NCI-H82 treated with DMSO at 0.1 percent for 48 hours (cell line): ENCODE measurements at regions not wholly inside any gene's neighbourhood (a gene's known extent, or its start where the extent isn't known, plus 50 kb on each side); places are given as distances from the start of the nearest gene placed in this dataset.
"Not testable (repeated sequence)": the region's sequence is repeated elsewhere in the genome, so short reads cannot be mapped to it uniquely, and the experiment has no call there.

ENCODE experiments used
- DNase-seq: peaks from one replicate; lab custom pipeline; 2025; ENCODE audit not compliant: unreplicated experiment; lab: John Stamatoyannopoulos, UW

- DNase-seq, result not testable (repeated sequence)
Observed at GRCh38 chr12:25341877-25342276, 91.1 kb upstream of the KRAS start.

DNA sequence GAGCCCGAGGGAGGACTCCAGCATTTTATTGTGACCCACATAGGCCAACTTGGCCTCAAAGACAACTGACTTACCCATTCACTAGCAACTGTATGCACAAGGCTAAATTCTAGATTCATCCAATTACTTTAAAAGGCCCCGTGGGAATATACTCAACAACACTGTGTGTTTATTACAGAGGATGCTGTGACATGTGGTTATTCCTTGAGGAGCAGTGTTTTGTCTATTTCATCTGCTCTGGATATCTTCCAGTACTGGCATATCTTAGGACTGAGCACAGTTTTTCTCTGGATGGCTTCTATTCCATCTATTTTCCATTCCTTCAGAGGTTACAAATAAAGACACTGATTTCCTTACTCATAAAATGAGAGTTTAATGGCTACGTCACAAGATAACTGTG, 87.2 kb upstream of the KRAS start:
- no peak for DNase-seq

GRCh38 chr12:25332143-25332542, 81.4 kb upstream of the KRAS start:
- DNase-seq, result no peak

DNA sequence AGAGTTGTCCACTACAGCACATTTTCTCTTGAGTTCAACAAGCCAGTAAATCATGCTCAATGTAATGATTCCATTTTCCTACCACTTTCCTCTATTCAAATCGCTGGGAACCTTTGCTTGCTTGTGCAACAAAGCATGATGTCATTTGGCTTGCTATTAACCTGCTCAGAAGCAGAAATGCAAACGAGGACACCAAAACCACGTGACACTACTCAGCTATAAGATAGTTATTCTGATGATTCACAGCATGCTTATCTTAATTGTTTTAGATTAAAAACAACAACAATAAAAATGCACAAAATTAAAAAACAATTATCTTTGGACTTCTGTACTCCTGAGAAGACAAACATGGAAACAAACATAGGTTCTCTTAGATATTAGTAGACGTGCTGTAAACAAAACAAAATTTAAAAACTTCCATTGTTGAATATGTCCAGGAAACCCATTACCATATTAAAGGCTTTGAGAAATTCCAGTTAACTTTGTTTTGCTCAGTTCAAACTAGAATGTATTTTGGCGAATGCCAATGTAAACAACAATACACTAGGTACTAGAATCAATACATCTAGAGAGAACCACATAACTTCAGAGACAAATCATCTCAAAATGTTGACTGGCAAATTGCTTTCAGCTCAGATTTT, 77.5 kb upstream of the KRAS start:
- no peak for DNase-seq

DNA sequence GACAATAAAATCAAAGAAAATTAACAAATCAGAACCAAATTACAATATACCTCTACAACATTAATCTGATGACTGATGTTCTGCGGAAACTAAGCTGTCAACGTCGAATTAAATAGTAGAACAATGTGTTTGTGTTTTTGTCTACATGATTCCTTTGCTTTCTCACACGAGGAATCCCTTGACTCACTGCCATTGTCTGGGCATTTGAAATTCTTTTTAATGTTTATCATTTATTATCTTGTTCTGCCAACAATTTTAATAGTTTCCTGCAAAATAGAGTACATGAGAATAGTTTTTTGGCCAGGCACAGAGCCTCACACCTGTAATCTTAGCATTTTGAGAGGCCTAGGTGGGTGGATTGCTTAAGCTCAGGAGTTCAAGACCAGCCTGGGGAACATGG, 76.6 kb upstream of the KRAS start:
- DNase-seq, result no peak

DNA sequence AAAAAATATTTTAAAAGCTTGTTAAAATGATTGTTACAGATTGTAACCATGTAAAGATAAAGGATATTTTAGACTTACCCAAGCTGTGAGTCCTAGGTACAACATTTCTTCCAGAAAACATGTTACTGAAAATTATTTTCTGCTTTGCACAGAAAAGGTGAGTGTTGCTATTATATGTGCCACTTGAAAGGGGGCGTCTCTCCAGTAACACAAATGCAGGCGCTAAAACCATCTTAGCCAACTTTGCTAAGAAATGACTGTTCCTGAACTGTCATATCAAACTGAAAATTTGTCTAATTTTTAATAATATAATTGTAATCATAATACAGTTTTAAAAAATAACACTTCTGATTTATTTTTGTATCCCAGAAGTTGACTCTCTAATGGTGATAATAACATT, 75.6 kb upstream of the KRAS start:
- DNase-seq, result no peak

DNA sequence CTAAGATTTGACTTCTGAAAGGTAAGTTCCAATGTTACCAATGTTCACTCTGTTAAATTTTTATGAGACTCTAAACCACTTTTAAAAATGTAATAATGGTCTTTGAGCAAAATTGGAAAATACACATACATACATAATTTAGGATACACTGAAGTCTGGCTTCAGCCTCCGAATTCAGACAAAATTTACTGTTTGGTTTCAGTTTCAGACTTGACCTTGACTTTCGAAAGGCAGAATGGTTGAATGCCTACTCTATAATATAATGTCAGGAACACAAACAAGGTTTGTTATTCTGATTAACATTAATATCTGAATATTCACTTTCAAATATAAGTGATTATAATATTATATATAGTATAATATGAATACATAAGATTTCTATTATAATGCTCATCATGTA, 74.1 kb upstream of the KRAS start:
- no peak for DNase-seq

DNA sequence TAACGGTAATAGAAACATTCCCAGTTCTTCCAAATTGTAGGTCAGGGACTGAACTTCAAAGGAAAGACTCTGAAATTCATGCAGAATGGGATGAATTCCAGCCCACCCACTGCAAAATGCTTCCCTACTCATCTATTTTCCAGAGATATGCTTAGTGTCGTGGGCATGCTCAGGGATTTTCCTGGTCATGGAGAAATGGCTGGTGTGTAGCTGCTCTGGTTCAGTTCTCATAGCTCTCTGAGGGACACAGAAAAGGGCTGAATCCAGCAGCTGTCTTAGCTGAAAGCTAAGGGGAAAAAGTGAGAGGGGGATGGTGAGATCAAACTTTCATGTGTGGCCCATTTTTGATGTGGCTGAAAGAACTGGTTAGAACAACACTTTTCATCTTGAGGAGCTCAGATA, 72.9 kb upstream of the KRAS start:
- DNase-seq, result no peak

GRCh38 chr12:25322918-25323531, 72.3 kb upstream of the KRAS start:
- no peak for DNase-seq

GRCh38 chr12:25322351-25322750, 71.6 kb upstream of the KRAS start:
- DNase-seq, result no peak

DNA sequence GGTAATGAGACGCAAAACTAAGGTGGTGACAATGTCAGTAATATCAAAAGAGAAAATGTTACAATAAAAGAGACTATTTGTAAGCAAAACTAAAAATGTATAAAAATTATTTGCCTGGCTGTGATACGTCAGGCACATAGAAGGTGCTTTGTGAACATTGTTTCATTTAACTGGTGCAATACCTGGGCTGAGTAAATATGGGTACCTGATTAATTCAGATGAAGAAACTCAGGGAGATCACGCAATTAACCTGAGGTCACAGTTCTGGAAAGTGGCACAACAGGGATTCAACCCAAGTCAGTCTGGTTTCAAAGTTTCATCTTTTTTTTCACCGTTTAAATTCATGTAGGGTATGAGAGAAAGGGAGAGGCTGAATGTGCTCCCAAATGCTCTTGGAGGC, 71.0 kb upstream of the KRAS start:
- DNase-seq, result no peak

DNA sequence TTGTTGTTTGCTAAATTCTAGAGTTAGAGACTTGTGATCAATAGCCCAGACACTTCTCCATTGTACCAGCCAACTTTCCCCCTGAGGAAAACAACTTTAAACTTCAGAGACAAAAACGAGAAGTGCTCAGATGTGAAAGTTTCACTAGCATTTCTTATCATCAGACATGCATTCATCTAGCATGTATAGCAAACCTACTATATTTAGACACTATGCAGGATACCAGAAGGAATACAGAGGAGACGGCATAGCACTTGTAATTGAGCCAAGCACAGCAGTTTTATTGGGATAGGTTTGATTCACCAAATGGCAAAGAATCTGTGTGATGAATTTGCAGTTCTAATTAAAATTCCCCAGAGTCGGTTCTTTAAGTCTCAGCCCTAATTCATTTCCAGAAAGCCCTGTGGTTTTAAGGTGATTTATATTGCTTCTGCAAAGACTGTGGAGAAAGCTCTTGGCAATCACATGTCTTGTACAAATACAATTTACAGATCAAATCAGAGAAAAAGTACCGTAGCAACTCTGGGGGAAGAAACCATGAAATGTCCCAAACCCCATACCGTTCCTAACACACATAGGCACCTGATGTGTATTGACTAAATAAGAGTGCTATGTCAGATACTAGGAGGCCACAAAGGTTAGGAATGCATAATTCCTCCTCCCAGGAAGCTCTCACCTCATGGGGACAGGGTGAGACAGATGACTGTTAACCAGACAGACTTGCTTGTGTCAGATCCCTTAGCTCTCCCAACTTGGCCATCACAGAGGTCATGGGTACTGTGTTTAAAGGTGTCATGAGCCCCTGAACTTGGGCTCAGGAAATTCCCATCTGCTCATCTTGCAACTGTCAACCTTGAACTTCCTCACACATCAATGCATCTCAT, 69.6 kb upstream of the KRAS start:
- no peak for DNase-seq

DNA sequence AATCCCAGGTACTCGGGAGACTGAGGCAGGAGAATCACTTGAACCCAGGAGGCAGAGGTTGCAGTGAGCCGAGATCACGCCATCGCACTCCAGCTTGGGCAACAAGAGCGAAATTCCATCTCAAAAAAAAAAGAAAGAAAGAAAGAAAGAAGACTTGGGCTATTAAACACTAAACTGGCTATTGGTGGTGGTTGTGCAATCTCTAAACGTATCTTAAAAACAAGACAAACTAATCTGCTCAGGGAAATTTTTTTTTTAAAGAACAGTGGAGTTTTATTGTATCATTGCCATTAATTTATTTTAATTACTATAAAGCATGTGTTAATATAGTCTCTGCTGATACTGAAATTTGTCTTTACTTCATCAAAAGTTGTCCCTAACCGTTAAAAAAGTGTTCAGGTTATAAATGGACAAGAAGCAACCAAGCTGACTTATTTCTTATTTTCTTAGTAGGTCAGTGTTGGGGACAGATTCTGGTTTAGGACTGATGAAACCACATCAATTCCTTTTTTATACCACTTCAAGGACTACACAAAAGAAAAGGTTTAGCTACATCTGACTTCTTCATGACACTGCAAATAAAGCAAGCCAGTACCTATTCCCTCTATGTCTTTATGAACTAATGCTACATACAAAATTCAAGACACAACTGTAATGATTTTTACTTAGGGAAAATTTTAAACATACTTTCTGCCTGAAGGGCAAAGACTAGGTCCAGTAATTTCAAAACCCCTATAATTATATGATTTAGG, 68.7 kb upstream of the KRAS start:
- DNase-seq, result no peak

GRCh38 chr12:25317553-25317952, 66.8 kb upstream of the KRAS start:
- DNase-seq, result no peak

- DNase-seq, result no peak
Observed at GRCh38 chr12:25315388-25315787, 64.7 kb upstream of the KRAS start.

DNA sequence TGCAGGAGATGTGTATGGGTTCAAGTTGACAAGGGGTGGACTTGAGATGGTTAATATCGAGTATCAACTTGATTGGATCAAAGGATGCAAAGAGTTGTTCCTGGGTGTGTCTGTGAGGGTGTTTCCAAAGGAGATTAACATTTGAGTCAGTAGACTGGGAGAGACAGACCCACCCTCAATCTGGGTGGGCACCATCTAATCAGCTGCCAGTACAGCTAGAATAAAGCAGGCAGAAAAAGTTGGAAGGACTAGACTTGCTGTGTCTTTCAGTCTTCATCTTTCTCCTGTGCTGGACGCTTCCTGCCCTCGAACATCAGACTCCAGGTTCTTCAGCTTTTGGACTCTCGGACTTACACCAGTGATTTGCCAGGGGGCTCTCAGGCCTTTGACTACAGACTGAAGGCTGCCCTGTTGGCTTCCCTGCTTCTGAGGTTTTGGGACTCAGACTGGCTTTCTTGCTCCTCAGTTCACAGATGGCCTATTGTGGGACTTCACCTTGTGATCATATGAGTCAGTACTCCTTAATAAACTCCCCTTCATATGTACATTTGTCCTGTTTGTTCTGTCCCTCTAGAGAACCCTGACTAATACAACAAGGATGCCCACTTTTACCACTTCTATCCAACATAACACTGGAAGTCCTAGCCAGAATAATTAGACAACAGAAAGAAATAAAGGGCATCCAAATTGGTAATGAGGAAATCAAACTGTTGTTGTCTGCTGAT, 62.7 kb upstream of the KRAS start:
- DNase-seq, result not testable (repeated sequence)

DNA sequence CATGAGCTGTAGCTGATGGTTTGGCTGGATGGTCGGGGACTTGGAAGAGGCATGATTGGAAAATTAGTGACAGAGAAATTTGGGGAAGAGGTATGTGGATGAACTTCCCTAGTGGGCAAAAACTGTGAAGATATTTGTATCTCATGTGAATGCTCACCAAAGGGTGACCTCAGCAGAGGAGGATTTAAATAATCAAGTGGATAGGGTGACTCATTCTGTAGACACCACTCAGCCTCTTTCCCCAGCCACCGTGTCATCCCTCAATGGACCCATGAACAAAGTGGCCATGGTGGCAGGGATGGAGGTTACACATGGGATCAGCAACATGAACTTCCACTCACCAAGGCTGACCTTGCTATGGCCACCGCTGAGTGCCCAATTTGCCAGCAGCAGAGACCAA, 60.8 kb upstream of the KRAS start:
- DNase-seq, result no peak

- DNase-seq, result peak; percentile 44
Observed at GRCh38 chr12:25310071-25310470, 59.3 kb upstream of the KRAS start.

GRCh38 chr12:25308756-25309155, 58.0 kb upstream of the KRAS start:
- DNase-seq, result no peak

GRCh38 chr12:25307818-25308217, 57.1 kb upstream of the KRAS start:
- DNase-seq, result no peak

DNA sequence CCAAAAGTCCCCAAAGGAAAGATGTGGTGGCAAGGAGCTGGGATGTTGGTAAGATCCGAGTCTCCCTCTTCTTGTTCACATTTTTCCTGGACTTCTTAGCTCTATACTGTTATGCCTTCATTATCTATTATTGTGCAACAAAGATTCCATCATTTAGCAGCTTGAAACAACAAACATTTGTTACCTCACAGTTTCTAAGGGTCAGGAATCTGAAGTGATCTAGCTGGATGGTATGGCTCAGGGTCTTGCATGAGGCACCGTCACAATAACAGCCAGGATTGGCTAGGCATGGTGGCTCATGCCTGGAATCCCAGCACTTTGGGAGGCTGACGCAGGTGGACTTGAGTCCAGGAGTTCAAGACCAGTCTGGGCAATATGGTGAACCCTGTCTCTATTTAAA, 51.1 kb upstream of the KRAS start:
- DNase-seq, result no peak
